HG03280 (cell line): ENCODE measurements at regions not wholly inside any gene's neighbourhood (a gene's known extent, or its start where the extent isn't known, plus 50 kb on each side); places are given as distances from the start of the nearest gene placed in this dataset.

Experiments
- ATAC-seq: cut with Tn5 transposase; IDR thresholded peaks from one replicate; pipeline ENCODE4 v1.9.1; 2021; ENCODE audit warnings: mild to moderate bottlenecking, moderate library complexity; ENCODE audit not compliant: unreplicated experiment

- ATAC-seq = no peak
Observed at GRCh38 chr13:47545201-47546024, 455.7 kb downstream of the SUCLA2 start.

DNA sequence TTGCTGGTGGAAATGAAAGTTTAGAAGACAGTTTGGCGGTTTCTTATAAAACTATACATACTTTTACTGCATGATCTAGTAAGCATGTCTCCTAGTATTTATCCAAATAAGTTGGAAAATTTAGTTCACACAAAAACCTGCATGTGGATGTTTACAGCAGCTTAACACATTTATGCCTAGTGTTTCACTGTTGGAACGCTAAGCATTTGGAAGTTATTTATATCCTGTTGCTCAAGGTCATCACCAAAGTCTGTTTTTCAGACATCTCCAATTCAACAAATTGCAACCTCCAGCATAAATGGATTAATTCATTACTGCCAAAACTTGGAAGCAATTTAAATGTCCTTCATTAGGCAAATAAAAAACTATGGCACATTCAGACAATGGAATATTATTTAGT is 461.8 kb downstream of the SUCLA2 start:
- ATAC-seq = no peak

GRCh38 chr13:47523771-47524170 is 477.3 kb downstream of the SUCLA2 start:
- ATAC-seq = no peak

- no peak for ATAC-seq
Observed at GRCh38 chr13:47521890-47522487, 479.1 kb downstream of the SUCLA2 start.

DNA sequence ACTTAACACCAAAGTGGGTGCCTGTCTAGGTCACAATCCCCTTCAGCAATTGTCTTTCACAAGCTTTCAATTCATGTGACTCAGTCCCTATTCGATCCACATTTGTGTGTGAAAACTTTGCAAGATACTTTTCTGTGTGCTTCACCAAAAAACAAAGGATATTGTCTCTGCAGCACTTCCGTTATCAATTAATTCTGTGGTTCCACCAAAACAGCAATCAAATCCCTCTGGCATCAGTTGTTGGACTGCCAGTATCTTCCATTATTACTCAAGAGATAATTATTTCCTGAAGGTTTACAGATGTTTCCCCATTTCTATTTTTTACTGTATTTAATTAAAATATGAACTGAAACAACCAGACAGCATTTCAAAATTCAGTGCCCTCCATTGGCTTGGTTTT is 481.4 kb downstream of the SUCLA2 start:
- no peak for ATAC-seq

DNA sequence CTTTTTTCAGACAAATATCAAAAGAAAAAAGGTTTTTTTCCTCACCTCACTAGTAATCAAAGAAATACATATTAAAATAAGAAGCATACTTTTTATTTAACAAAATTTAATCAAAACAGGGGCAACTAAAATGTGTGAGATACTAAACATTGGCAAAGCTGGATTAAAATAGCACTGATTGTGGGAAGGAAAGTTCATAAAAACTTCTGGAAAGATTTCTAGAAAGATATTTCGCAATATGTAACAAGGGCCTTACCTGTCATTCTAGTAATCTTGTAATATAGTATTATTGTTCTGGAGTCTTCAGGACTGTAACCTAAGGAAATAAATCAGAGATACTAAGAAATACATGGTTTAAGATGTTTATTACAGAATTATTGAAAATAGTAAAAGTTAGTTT is 482.5 kb downstream of the SUCLA2 start:
- no peak for ATAC-seq

DNA sequence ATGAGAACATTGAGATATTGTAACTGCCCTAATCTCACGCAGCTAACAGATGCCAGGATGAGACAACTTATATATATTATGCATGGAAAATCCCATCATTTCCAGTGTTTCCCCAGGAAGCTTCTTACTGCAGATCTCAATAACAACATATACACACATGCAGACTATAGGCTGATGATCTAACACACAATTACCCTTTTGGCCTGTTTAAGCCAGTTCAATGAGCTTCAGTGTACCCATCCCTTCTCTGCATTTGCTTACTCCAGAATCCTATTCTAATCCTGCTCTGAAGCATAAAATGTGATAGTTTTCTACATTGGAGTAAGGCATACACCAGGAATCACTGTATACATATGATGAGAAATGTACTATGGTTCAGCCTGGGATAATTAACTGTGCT is 489.4 kb downstream of the SUCLA2 start:
- ATAC-seq = no peak

DNA sequence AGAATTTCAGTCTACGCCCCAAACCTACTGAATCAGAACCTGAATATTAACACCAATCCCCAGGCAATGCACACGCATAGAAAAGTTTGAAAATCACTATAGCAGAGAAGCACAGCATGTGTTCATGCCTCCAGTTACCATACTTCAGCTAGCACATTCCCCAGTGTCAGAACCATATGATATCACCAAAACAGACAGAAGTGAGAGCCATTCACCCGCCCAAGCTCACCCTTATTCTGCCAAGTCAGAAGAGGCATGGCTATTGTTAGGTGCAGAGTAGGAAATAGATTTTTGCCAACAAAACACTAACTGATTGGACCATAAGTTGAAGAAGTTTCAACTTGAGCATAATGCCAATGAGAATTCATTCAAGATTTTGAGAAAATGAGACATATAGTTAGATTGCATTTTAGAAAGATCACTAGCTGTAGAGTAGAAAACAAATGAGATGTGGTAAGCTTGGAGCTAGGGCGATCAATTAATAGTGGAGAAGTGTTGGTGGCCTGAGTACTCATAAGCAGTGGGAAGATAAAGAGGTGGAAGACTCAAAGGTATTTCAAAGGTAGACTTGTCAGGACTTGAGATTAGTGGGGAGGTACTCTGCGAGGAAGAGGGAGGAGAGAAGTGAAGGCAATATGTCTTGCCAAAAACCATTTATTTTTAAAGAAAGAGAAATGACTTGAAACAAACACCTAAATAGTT is 492.4 kb downstream of the SUCLA2 start:
- no peak for ATAC-seq

- no peak for ATAC-seq
Observed at GRCh38 chr13:47503475-47503874, 497.6 kb downstream of the SUCLA2 start.

DNA sequence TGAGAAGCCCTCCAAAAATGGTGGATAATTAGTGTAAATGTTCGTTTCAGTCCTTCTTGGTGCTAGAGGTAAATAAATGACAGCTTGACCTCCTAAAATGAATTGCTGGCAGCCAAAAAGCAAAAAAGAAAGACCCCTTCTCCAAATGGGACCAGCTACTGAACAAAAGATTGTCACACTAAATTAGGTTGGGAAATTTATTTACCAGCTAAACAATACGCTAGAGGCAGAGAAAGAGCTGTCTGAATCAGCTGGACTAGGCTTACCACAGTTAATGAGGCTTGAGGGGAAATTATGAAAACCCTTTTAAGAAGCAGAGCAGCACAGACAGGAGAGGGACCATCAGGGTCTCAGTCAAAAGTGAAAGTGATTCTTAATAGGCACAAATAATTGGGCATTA is 498.9 kb downstream of the SUCLA2 start:
- no peak for ATAC-seq

DNA sequence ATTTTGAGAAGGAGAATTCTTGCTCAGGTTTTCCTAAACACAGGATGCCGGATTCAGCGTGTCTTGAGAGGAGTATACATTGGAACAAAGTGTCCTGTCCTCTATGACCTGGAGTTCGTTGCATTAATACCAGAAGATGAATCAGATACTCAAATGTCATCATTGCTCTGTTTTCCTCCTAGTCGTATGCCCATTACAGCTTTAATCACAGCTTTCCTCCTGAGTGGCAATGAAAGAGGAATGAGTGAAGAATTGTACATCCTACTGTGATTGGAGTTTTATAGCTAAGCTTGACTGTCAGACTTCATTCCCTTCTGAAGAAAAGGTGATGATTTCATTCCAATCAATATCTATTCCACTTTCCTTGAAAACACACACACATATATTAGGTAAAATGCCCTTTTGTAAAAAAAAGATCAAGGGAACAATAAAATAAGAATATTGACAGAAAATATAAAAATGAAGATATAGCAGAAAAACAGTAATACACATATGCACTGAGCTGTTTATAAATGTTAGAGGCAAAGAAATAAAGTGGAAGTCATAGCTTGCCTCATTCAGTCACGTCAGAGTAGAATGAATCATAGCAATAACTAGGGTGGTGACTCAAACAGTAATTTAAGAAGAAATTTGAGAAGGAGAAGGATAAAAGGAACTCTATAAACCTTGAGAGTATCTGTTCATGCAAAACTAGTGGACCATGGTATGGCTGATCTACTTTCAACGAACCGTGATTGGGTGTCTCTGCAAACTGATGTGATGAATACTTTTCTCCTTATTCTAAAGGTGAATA is 501.5 kb downstream of the SUCLA2 start:
- no peak for ATAC-seq

- ATAC-seq = no peak
Observed at GRCh38 chr13:47484548-47484947, 516.5 kb downstream of the SUCLA2 start.

DNA sequence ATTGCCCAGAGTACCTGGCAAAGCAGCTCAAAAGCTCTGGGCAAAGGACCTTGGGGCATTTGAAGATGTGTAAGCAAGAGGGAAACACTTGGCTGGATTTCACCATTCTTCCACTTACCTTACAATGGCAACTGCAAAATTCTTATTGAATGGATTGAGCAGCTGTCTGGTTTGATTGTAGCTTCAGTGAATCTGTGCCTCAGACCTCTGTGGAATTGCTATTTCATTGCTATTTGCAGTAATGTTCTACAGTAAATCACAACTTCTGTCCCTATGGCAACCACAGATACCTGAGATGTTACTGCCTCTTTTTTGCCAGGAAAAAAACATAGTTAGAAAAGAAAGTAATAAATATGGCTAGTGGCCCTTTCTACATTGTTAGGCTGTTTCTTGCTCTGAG is 519.5 kb downstream of the SUCLA2 start:
- ATAC-seq = no peak

DNA sequence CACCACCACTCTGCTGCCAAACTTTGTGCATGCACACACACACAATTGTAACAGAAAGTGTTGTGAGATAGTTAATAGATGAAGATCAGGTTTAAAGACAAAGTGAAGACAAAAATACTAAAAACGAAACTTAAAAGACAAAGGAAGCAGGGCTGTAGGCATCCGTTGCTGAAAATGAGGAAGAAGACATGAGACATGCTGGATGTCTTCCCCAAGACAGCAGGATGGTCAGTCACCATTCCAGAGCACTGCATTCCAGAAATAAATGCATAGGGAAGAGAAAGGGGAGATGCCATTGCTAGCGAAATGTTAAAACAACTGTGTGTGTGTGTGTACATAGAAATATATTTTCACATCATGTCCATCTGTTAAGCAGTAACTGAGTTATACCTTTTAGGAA is 520.1 kb downstream of the SUCLA2 start:
- ATAC-seq = no peak

DNA sequence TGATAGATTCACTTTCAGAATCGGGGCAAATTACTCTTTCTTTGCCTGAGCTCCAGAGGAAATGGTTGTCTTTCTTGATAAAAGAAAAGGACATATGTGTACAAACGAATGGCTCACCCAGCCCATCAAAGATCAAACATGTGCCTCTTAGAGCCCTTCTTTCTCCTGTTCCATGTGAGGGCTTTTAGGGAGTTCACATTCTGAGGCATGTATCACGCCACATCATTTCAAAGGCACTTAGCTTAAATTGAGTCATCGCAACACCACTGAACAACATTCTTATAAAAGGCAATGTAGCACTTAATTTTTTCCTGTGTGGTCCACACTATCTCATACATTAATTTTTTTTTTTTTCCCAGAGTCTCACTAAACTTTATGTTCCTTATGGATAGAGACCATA is 521.0 kb downstream of the SUCLA2 start:
- ATAC-seq = no peak

DNA sequence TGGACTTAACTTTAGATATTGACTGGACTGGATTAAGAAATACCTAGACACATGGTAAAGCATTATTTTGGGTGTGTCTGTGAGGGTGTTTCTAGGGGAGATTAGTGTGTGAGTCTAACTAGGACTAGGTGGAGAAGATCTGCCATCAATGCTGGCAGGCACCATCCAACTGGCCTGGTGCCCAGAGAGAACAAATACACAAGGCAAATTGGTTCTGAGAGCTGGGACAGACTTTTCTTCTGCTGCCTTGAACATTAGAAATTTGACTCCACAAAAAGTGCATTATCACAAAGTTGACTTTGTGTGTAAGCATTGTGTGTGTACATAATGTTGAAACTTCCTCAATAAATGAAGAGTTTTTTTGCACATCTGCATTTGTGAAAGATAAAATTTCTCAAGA is 522.1 kb downstream of the SUCLA2 start:
- ATAC-seq = no peak

DNA sequence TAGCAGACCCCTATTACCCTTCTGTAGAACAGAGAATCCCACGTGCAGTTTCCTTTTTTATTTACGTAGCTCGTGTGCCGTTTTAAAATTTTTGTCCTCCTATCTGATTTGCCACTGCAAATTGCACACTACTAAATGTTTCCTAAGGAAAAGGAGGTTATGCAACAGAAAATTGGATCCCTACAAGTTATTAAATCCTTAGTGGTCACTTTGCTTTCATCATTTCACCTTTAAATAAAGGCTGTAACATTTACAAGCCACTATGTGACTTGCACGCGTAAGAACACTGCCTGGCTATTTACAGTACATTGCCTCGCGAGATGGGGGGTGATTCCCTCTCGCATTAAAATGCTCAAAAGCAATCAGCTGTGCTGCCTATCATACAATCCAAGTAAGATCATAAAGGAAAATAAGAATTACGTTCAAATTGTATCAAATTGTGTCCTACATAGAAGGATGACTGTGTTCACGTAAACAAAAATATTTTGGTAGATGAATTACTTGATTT is 525.6 kb downstream of the SUCLA2 start:
- ATAC-seq = no peak

GRCh38 chr13:47474839-47475238 is 526.2 kb downstream of the SUCLA2 start:
- no peak for ATAC-seq

DNA sequence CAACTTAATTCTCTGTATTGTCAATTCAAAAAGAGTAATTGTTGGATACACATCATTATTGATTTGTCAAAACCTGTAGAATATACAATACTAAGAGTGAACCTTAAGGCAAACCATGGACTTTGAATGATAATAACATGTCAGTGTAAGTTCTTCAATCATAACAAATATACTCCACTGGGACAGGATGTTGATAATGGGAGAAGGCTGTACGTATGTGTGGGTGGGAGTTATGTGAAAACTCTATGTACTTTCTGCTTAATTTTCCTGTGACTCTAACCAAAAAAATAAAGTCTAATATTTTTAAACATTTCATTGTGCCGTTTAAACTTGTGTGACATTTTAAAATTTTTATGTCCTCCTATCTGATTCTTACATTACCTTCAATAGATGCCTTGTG is 526.7 kb downstream of the SUCLA2 start:
- no peak for ATAC-seq

DNA sequence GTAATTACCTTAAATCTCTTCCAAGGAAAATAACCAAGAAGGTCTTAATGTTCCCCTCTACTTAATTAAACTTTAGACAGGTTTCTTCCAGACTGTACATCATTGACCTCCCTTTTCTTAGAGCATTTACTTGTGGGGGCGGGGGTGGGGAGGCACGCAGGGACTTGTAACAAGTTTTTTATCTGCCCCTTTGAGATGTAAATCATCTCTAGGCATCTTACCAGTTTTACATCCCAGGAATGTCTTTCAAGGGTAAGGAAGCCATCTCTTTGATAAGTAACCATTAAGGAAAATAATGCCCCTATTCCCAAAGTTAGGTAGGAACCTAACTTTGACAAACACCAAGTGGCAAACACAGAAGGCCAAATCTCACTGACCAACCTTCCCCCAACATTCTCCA is 528.6 kb downstream of the SUCLA2 start:
- ATAC-seq = no peak

GRCh38 chr13:47463726-47464125 is 537.3 kb downstream of the SUCLA2 start:
- no peak for ATAC-seq
